Smooth muscle cell (in vitro differentiated cells): ENCODE measurements at regions not wholly inside any gene's neighbourhood (a gene's known extent, or its start where the extent isn't known, plus 50 kb on each side); places are given as distances from the start of the nearest gene placed in this dataset.
A peak's percentile ranks its signal among the peaks of the same experiment; 100 is the strongest.

Experiments used
- DNase-seq: peaks from one replicate; lab custom pipeline; 2025; ENCODE audit not compliant: unreplicated experiment; lab: John Stamatoyannopoulos, UW
- H2AFZ ChIP-seq: fragments of 200-600 bp; sonication (generic); 2 replicates; pipeline ENCODE4 v1.6.0; 2016; ENCODE audit warnings: antibody characterized with exemption, low read depth, mild to moderate bottlenecking
- H3F3A ChIP-seq: fragments of 200-600 bp; sonication (generic); 2 replicates; pipeline ENCODE4 v1.6.0; 2017; ENCODE audit warnings: antibody characterized with exemption, low read depth
- H3K27ac ChIP-seq: fragments of 200-600 bp; sonication (generic); 2 replicates; pipeline ENCODE4 v1.5.1; 2016; ENCODE audit warnings: low read depth, mild to moderate bottlenecking
- H3K27me3 ChIP-seq: fragments of 200-600 bp; sonication (generic); 2 replicates; pipeline ENCODE4 v1.6.1; 2016; ENCODE audit warnings: low read depth, mild to moderate bottlenecking
- H3K36me3 ChIP-seq: fragments of 200-600 bp; sonication (generic); 2 replicates; pipeline ENCODE4 v1.5.1; 2016; ENCODE audit warnings: low read depth
- H3K4me1 ChIP-seq: fragments of 200-600 bp; sonication (generic); 2 replicates; pipeline ENCODE4 v1.5.1; 2016; ENCODE audit warnings: low read depth
- H3K4me2 ChIP-seq: fragments of 200-600 bp; sonication (generic); 2 replicates; pipeline ENCODE4 v1.6.0; 2016; ENCODE audit warnings: mild to moderate bottlenecking
- H3K4me3 ChIP-seq: fragments of 200-600 bp; sonication (generic); 2 replicates; pipeline ENCODE4 v1.5.1; 2016; ENCODE audit warnings: mild to moderate bottlenecking
- H3K79me2 ChIP-seq: fragments of 200-600 bp; sonication (generic); 2 replicates; pipeline ENCODE4 v1.6.0; 2016; ENCODE audit warnings: low read depth, mild to moderate bottlenecking
- H3K9ac ChIP-seq: fragments of 200-600 bp; sonication (generic); 2 replicates; pipeline ENCODE4 v1.6.0; 2016; ENCODE audit warnings: low read depth
- H3K9me3 ChIP-seq: fragments of 200-600 bp; sonication (generic); replicated peaks from 2 replicates; pipeline ENCODE4 v1.5.1; 2016; ENCODE audit warnings: low read depth
- H4K20me1 ChIP-seq: fragments of 200-600 bp; sonication (generic); 2 replicates; pipeline ENCODE4 v1.6.0; 2016; ENCODE audit warnings: low read depth
- WGBS: methylation state at CpG from one replicate; pipeline ENCODE4 v1.1.7; 2016; ENCODE audit warnings: low lambda C conversion rate; 5-methylcytosine and 5-hydroxymethylcytosine counted together
- TF ChIP-seq, protein P1 (sequence below): fragments of 200-600 bp; sonication (generic); IDR thresholded peaks from 2 replicates; pipeline ENCODE4 v1.5.1; 2017; ENCODE audit warnings: borderline replicate concordance, mild to moderate bottlenecking, antibody characterized with exemption; ENCODE audit not compliant: insufficient read depth, poor library complexity, severe bottlenecking

DNA sequence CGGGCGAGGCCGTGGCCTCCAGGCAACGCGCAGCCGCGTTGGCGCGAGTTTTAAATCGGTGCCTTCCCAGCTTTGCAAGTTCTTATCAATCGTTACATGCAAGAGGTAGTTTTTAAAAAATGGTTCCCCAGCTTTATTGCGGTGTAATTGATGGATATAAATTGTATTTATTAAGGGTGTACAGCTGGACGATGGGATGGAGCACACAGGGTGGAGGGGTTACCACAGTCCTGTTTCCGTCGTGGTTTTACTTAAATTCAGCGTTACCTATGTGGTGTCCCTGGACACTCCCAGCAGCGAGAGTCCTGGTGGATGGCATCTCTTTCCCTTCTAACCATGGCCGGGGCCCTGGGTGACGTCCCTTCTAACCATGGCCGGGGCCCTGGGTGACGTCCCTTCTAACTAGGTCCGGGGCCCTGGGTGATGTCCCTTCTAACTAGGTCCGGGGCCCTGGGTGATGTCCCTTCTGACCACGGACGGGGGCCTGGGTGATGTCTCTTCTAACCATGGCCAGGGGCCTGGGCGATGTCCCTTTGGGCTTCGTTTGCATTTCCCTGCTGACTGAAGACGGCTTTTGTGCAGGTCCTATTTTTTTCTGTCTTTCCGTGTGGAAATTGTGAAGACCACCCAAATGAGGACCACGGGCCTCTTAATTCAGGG is 97.9 kb downstream of the TNFAIP2 start:
- DNase-seq: no peak
- no peak overlapping the region for H3K27ac ChIP-seq
- peaks cover 3% of the 10 kb centered on the region for H3F3A ChIP-seq
- no peaks in the 10 kb centered on the region for H3K36me3 ChIP-seq
- H3K4me2 ChIP-seq: peak overlapping the region; percentile 87
- no peak overlapping the region for H3K9ac ChIP-seq
- H4K20me1 ChIP-seq: no peaks in the 10 kb centered on the region
- no peaks in the 10 kb centered on the region for H3K27me3 ChIP-seq
- no peaks in the 10 kb centered on the region for H3K79me2 ChIP-seq
- no peaks in the 10 kb centered on the region for H3K4me1 ChIP-seq
- peak overlapping the region; percentile 66 for H2AFZ ChIP-seq
- WGBS: 64% methylated on average over 30 of the region's 30 CpGs
- H3K4me3 ChIP-seq: peak overlapping the region; percentile 52
- no peaks in the 10 kb centered on the region for H3K9me3 ChIP-seq
- TF ChIP-seq, protein P1, sequence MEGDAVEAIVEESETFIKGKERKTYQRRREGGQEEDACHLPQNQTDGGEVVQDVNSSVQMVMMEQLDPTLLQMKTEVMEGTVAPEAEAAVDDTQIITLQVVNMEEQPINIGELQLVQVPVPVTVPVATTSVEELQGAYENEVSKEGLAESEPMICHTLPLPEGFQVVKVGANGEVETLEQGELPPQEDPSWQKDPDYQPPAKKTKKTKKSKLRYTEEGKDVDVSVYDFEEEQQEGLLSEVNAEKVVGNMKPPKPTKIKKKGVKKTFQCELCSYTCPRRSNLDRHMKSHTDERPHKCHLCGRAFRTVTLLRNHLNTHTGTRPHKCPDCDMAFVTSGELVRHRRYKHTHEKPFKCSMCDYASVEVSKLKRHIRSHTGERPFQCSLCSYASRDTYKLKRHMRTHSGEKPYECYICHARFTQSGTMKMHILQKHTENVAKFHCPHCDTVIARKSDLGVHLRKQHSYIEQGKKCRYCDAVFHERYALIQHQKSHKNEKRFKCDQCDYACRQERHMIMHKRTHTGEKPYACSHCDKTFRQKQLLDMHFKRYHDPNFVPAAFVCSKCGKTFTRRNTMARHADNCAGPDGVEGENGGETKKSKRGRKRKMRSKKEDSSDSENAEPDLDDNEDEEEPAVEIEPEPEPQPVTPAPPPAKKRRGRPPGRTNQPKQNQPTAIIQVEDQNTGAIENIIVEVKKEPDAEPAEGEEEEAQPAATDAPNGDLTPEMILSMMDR: no peak

DNA sequence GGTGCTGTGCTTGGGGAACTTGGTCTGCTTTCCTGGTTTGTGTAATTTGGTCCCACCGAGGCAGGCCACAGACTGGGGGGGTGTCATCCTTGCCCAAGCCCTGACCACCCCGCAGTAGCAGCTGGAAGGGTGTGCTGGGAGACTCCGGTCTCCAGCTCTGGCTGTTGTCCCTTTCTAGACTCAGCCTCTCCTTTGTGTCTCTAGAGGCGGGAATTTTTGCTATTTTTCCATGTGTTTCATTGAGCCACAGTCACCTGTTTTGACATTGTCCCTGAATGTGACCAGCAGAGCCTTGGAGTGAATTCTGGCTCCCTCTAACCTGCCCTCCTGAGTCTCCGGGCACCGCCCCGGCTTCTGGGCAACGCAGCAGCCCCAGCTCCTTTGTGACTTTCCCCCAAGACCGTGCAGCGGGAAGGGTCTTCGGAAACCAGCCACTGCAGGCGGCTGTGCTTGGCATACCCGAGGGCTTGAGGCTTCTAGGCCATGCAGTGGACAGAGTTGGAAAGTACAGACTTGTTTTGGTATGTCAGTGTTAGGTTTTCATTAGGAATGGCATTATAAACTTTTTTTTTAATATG is 98.6 kb downstream of the TNFAIP2 start:
- H3K9me3 ChIP-seq: no peaks in the 10 kb centered on the region
- no peak overlapping the region for H3K4me2 ChIP-seq
- H3K79me2 ChIP-seq: no peaks in the 10 kb centered on the region
- H3K4me1 ChIP-seq: no peaks in the 10 kb centered on the region
- no peak overlapping the region for H3K9ac ChIP-seq
- 93% methylated on average over 13 of the region's 13 CpGs for WGBS
- TF ChIP-seq, protein P1: no peak
- no peak overlapping the region for H3K27ac ChIP-seq
- DNase-seq: no peak
- no peaks in the 10 kb centered on the region for H3K36me3 ChIP-seq
- no peaks in the 10 kb centered on the region for H3K27me3 ChIP-seq
- H3F3A ChIP-seq: peaks cover 3% of the 10 kb centered on the region
- H2AFZ ChIP-seq: no peak overlapping the region
- no peaks in the 10 kb centered on the region for H4K20me1 ChIP-seq
- no peak overlapping the region for H3K4me3 ChIP-seq

DNA sequence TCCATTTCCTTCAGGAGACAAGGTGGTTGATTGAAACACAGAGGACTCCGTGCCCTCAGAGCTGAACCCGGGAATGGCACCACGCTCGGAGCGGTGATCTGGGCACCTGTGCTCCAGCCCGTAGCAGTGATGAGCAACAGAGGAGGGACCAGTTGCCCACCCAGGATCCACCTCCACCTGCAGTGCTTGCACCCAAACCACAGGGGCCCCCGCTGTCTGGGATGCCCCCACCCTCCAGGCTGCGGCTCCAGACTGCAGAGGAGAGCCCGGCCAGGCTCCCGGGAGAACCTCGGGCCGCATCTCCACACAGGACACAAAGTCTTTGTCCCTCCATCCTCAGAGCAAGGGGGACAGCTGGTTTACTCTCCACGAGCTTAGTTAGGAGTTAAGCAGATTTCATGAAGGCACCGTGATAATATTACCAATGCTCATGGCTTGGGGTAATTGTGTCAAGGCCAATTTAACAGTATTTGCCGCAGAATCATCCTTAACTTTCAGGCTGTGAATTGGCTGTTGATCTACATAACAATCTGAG is 100.6 kb downstream of the TNFAIP2 start:
- no peaks in the 10 kb centered on the region for H3F3A ChIP-seq

More for the DNA sequence above, 100.6 kb downstream of the TNFAIP2 start:
- TF ChIP-seq, protein P1: no peak
- Histone ChIP-seq H3K4me3 (no peak overlapping the region), H3K27me3 (no peaks in the 10 kb centered on the region), H2AFZ (no peak overlapping the region), H3K4me2 (no peak overlapping the region), H3K36me3 (no peaks in the 10 kb centered on the region), H3K27ac (no peak overlapping the region), H3K4me1 (no peaks in the 10 kb centered on the region), H3K9ac (no peak overlapping the region), H4K20me1 (no peaks in the 10 kb centered on the region), H3K79me2 (no peaks in the 10 kb centered on the region), H3K9me3 (no peaks in the 10 kb centered on the region)
- 95% methylated on average over 15 of the region's 15 CpGs for WGBS
- no peak for DNase-seq
